Muscle of back (tissue), 3 donors: ENCODE measurements at regions not wholly inside any gene's neighbourhood (a gene's known extent, or its start where the extent isn't known, plus 50 kb on each side); places are given as distances from the start of the nearest gene placed in this dataset.

Source experiments
- DNase-seq, 3 donors: peaks; one replicate each; pipeline versions ENCODE4 v3.0.0 to v3.0.0-alpha.2; 2013

DNA sequence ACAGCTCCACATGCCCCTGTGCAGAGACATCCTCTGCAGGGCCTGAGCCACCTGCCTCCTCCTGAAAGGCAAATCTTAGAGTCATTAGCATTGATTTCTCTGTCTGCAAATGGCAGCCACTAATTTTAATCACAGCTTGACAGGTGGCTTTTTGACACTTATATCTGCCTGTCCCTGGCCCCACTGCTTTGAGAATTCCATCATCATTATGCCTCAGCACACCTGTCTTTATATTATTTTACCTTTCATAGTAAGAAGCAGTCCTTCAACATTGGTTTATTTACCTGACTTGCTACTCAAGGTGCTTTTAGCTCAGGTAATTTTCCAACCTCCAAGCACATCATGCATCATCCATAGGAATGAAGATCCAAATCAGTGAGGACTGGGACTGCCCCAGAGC, 451.3 kb downstream of the MTRR start:
- no peak for DNase-seq

DNA sequence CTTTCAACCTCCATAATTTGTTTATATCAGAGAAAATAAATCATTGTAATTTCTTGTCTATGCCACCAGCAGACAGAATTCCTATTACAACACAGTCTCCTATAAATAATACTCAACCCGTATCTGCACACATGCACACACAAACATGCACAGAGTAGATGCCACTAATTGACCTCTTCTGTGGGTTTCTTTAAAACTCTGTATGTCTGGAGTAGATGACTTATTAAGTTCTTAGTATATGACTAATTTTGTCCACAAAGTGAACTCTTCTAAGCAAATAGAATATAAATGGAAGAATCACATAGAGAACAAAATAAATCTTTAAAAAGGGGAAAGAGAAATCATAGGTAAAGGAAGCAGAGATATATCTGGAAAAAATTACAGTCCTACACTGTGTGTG, 452.3 kb downstream of the MTRR start:
- DNase-seq, result no peak

DNA sequence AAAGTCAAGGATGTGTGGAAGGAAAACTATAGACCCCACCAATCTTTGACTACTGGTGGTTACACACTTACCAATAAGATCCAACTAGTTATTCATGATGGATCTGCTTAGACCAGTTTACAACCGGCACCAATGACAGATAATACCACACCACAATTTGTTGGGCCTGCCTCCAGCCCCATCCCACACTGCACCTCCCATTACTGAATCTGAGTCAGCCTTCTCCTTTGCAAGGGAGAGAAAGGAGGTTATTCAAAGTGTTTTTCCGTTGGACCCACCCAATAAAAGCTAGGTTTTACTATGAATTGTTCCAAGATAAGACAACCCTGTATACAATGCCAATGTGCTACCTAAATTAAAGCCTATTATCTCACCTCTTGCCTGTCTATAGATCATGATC, 453.5 kb downstream of the MTRR start:
- DNase-seq, result no peak

DNA sequence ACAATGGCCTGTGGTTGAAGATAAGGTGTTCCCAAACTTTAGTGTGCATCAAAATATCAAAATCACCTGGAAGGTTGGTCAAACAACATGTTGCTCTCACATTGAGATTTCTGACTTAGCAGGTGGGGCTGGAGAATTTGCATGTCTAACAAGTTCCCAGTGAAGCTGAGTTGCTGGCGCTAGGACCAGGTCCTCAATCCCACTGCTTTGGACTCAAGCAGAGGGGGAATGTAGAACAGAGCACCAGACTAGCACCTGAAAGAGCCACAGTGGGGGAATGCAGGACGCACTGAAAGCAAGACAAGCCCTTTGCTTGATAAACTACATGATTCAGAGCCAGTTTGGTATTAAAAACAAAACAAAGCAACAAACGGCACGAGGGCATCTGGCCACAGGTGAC, 458.1 kb downstream of the MTRR start:
- DNase-seq, result no peak

DNA sequence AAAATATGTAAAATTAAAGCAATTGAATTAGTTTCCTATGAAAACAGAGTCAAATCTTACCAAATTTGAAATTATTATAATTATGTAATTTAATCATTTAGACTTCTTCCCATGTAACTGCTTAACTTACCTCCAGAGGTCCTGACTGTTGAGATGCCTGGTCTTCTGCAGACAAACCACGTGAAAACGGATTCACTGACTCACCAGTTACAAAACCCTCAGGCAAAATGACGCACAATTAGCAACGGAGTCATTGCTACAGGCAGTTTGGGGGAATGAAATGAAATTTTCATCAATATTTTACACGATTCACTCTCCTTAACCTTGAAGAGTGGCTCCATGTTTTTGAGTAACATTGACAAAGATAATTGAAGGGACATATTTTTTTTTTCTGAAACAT, 460.8 kb downstream of the MTRR start:
- no peak for DNase-seq

DNA sequence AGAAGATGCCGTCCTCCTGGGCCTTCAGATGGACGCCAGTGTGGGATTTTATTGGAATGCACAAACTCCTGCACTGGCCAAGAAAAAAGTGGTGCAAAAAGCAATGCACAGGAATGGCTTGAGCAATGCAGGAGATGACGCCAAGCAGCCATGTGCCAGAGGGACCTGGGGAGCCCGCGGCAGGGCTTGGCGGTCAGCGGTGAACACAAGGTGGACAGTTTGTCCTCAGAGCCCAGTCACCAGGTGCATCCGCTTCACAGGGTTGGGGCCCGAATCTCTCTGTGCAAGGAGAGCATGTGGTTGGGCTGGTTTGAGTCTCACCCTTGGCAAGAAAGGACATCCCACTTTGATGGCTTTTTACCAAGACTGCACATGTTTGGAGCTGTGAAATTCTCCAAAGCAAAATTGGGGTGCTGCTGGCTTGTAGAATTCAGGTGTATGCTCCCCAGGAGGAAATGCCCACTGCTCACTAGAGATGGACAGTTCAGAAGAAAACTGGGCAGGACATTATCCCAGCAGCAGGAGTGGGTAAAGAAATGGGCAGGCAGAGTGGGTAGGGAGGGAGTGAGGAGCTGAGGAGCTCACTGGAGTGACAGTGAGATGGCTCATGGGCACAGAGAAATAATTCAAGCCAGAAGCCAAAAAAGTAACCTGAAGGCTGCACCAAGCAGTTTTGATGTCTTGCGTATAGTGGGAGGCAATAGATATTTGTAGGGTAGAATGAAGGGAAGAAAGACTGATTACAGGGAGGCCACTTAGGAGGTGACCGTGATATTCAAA, 463.9 kb downstream of the MTRR start:
- peak in 1 of 3 donors; percentile 4 for DNase-seq

DNA sequence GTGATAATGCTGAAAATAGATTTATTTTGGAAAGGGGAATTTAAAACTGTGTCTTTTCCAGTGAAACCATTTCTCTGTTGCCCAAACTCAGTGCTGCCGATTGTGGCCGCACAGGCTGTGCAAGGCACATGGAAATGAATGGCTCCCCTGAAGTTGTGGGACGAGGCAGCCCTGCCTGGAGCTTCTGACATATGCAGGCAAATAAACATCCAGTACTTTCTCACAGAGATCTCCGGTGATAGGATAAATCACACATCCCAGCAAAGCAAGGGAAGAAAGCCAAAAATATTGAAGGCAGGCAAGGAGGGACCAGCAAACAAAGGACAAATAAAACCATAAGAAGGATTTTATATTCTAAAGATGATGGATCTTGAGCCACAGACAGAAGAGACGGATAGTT, 464.5 kb downstream of the MTRR start:
- peak in 2 of 3 donors; percentile 15 to 62 for DNase-seq

DNA sequence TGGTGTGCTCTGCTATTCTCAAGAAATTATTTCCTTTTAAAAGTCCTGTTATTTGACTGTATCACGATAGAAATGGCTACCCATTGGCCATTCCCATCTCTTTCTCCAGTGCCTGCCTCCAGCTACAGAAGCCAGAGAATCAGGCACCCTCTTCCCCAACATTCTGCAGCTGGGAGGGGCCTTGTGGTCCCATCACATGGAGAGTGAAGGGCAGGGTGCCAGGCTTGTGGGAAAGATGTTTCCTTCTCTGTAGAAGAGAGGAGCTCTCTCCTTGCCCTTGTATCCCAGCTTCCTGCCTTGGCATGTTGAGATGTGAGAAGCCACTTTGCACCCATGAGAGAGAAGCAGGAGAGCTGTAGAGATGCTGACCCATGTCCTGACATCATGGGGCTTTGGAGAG, 465.0 kb downstream of the MTRR start:
- DNase-seq, result peak in 1 of 3 donors; percentile 10

DNA sequence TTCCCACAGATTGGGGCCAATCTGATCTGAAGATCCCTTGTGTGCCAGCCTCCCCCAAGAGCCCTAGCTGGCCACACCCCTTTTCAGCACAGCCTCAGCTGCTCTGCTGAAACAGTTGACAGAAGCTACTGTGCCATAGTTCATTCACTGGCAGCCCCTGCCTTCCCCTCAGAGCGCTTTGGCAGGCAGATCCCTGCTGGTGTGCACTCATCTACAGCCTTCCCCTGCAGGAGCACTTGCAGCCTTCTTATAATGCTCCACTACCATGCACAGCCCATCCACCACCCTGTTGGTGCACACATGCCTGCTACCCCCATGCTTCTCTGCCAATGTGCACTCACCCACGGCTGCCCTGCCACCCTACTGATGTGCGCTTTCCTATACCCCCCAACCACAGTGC, 471.3 kb downstream of the MTRR start:
- DNase-seq, result no peak

DNA sequence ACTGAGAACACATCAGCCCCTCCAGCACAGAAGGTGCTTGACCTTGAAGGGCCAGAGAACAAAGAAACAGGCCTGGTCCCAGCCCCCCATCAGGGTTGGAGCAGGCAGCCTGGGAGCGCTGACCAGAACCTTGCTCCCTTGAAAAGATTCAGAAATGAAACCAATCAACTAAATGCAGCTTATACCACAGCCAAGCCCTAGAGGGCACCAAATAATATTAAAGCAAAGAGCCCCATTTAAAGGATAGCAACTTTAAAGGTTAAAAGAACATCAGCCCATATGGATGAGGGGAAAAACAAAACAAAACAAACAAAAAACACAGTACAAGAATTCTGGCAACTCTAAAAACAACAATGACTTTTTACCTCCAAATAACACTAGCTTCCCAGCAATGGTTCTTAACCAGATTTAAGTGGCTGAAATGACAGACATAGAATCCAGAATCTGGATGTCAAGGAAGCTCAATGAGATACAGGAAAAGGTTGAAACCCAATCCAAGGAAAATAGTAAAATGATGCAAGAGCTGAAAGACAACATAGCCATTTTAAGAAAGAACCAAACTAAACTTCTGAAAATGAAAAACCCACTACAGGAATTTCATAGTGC, 471.9 kb downstream of the MTRR start:
- peak in 1 of 3 donors; percentile 6 for DNase-seq

DNA sequence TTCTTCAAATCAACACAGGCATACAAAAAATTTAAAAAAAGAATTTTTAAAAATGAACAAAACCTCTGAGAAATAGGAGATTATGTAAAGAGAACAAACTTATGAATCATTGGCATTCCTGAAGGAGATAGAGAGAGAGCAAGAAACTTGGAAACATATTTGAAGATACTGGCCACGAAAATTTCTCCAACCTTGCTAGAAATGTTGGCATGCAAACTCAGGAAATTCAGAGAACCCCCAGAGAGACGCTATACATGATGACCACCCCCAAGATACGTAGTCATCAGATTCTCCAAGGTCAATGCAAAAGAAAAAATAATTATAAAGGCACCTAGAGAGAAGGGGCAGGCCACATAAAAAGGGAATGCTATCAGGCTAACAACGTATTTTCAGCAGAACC, 472.5 kb downstream of the MTRR start:
- DNase-seq, result no peak

DNA sequence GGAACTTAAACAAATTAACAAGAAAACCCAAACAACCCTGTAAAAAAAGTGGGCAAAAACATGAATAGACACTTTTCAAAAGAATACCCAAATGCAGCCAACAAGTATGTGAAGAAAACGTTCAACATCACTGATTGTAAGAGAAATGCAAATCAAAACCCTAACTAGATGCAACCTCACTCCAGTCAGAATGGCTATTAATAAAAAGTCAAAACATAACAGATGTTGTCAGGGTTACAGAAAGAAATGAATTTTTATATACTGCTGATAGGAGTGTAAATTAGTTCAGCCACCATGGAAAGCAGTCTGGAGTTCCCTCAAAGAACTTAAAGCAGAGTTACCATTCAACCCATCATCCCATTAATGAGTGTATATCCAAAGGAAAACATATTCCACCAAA, 479.0 kb downstream of the MTRR start:
- no peak for DNase-seq

DNA sequence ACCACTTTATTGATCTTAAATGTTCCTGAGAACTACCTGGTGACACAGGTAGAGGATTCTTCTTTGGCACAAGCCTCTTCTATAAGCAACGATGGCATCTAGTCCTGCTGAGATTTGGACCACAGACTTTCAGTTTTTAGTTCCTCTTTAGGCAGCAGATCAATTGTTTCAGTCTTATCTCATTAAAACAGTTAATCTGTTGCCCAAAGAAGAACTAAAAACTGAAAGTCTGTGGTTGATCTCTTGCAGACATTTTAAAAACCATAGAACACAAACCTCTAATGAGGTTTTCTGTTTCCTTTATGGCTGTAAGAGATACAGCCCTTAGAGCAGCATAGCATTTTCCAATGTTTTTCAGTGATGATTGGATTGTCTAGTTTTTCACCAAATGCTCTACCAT, 480.9 kb downstream of the MTRR start:
- DNase-seq, result no peak

DNA sequence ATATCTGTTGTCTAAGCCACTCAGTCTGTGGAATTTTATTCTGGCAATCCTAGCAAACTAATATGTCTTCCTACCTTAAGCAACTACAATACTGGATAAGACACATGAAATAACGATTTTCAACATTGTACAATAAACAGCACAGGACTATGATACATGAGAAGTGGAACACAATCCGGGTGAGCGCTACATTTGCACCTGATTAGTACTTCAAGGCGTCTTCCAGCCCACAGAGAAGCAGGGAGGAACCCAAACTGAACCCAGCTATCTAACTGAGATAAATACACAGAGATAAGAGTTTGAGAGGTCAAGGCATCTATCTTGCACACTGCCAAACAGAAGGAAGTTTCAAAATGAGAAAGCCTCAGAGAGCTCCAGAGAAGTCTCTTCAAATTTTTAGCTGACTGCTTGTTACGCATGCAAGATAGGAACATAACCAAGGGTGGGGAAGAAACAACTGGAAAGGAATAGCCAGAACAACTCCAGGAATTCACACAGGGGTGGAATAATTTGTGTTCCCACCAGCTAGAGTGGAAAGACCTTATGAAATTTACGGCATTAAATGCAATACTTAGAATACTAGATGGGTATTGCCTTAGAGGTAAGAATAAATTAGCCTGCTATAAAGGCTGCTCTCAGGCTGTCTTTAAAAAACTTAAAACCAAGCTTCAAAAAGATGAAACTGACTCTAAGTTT, 481.8 kb downstream of the MTRR start:
- no peak for DNase-seq

DNA sequence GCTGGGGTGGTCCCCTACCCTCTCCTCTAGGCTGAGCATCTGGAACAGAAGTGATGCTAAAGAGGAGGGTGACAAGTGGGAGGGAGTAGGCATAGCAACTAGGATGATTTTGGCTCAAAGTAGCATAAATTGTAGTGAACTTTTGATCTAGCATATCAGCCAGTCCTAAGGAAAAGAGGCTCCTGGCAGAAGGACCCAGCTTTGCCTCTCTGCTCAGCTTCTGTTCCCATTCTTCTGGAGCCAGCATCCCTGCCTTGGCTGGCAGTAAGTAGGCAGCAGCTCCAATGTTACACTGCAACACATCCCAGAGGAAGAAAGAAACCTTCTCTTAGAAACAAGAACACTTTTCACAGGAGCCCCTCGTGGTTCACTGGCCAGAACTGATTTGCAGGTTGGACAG, 487.0 kb downstream of the MTRR start:
- no peak for DNase-seq

DNA sequence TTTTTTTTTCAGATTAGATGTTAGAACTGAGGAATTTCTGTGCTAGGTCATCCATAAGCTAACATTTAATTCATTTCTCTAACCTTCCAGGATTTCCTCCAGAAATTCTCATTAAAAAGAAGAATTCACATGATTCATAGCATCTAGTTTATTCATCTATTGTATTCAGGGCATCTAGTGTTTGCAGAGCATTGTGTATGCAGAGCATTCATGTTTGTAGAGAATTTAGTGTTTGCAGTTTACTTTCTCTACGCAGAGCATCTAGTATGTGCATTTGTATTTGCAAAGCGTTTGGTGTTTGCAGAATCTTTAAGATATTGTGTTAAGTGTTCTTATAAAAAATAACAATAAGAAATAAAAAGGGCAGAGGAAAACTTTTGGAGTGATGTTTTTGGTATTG, 491.1 kb downstream of the MTRR start:
- DNase-seq, result no peak

DNA sequence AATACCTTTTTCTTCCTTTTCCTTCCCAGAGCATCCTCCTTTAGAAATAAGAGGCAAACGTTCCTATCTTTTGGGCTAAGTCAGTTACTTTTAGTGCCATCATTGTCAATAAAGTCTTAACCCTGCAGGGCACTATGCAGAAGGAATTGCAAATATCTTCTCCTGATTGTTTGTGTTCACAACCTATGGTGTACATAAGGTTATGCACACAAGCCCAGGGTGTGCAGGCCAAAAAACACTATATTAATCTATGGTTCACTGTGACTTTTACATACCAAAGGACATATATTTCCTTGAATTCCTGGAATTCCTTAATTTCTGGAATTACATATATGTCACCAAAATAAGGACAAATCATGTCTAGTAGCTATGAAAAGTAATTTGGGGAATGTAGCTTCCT, 493.5 kb downstream of the MTRR start:
- no peak for DNase-seq

DNA sequence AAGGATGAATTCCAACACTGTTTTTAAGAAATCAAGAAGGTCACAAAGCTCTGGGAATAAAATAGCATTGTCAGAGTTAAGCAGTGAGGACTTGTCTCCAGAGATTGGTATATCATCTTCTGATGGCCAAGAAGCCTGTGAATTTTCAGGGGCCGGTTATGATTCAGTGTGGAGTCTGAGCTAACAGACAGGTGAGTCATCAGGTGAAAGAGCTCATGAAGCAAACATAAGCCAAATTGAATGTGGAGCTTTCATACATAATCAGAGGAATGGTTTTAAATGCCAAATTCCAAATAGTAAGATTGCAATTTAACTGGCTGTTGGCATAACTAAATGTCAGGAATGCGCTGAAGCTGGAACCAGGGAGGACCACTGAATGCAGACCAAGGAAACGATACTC, 494.2 kb downstream of the MTRR start:
- peak in 1 of 3 donors; percentile 10 for DNase-seq

DNA sequence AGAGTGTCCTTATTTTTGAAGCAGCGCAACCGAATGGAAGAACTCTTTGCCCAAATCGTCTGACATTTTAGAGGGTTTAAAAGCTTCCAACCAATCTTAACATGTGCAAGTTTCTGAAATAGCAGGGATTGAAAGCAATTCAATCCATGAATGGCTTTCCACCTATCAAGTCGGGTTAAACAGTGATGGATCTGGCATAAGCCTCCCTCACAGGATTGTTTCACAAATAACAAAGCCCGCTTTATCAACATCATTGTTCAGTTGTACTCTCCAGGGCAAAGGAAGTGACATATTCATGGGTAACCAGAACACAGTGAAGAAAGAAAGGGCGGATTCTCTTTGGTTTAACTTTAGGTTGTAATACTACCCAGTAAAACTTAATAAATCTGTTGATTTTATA, 497.3 kb downstream of the MTRR start:
- DNase-seq, result no peak

DNA sequence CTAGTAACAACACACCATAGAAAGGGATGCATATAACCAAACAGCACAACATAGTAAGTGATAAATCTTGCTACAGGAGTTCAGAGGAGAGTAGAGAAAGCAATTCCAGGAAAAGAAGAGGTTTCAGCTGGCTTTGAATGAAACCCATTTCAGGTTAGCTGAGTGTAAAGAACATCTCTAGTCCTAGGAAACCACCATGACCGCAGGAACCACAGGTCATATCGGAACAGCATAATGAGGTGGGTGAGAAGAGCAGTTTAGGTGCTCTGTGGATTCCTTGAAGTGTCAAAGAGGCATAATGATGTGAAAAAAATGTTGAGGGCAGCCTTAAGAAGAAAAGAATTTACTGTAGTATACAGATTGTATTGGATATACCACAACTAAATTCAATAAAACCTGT, 507.5 kb downstream of the MTRR start:
- no peak for DNase-seq

DNA sequence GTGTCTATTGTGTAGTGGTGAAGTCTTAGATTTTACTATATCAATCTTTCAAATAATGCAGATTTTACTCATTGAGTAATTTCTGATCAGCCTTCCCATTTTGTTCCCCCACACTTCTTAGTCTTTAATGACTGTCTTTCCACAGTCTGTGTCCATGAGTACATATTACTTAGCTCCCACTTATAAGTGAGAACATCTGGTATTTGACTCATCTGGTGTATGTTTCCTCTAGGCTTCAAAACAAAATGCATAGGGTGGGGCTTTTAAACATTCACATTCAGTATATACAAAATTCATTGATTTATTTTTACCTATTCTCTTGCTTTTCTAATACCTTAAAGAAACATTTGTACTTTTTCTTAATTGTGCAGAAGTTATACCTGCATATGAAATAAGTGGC, 513.0 kb downstream of the MTRR start:
- no peak for DNase-seq

DNA sequence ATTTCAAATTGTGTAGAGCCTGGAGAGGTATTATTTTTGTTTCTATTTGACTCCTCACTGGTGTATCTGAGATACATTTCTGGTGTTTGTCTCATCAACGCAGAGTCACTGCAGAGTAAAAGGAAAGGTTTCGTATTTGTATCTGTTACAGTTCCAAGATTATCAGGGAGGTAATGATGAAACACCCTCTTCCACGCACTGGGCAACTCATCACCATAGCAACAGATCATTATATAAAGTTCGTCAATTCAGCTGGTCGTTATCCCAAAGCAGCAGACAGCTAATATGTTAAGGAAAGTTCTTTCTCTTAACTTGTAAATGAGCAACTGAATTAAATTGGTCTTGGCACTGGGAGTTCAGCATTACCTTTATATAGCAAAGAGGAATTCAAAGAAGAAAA, 513.5 kb downstream of the MTRR start:
- no peak for DNase-seq

DNA sequence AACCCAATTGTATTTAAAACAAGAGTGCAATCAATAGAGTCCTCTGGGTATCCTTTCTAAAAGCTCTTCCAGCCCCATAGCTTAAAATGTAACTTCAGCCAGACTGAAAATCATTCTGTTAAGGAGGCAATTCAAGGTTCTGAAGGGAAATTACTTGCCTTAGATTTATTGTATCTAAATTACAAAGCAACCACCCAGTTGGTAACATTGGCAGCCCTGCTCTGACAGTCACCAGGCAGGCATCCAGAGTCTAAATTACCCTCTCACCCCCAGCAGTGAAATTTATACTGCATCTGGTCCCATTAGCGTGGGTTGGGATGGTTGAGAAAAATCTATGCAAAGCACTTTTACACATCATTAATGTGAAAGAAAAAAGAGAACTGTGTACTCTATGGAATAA, 514.7 kb downstream of the MTRR start:
- DNase-seq, result no peak
